ENCODE measurements at regions not wholly inside any gene's neighbourhood (a gene's known extent, or its start where the extent isn't known, plus 50 kb on each side); places are given as distances from the start of the nearest gene placed in this dataset.
A peak's percentile ranks its signal among the peaks of the same experiment; 100 is the strongest.
"Not testable (repeated sequence)": the region's sequence is repeated elsewhere in the genome, so short reads cannot be mapped to it uniquely, and the experiment has no call there.

GRCh38 chr9:108412755-108413154 lies 443.0 kb downstream of the ACTL7B start:
- Histone ChIP-seq H3K4me3 (no peak overlapping the region), H3K27ac (no peak overlapping the region)

GRCh38 chr9:108411632-108412031 lies 444.2 kb downstream of the ACTL7B start:
- no peak overlapping the region for H3K4me3 ChIP-seq
- H3K27ac ChIP-seq = no peak overlapping the region

- Histone ChIP-seq H3K4me3 (no peak overlapping the region), H3K27ac (no peak overlapping the region)
Observed at GRCh38 chr9:108410161-108410560, 445.6 kb downstream of the ACTL7B start.

GRCh38 chr9:108400297-108400696 lies 455.5 kb downstream of the ACTL7B start:
- H3K27ac ChIP-seq = no peak overlapping the region
- no peak overlapping the region for H3K4me3 ChIP-seq

GRCh38 chr9:108399851-108400250 lies 455.9 kb downstream of the ACTL7B start:
- H3K4me3 ChIP-seq = no peak overlapping the region
- H3K27ac ChIP-seq = no peak overlapping the region

GRCh38 chr9:108397286-108397685 lies 458.5 kb downstream of the ACTL7B start:
- H3K27ac ChIP-seq = no peak overlapping the region
- H3K4me3 ChIP-seq = no peak overlapping the region

GRCh38 chr9:108396611-108397010 lies 459.2 kb downstream of the ACTL7B start:
- H3K27ac ChIP-seq = no peak overlapping the region
- no peak overlapping the region for H3K4me3 ChIP-seq

GRCh38 chr9:108396193-108396592 lies 459.6 kb downstream of the ACTL7B start:
- Histone ChIP-seq H3K4me3 (no peak overlapping the region), H3K27ac (no peak overlapping the region)

- Histone ChIP-seq H3K4me3 (no peak overlapping the region), H3K27ac (no peak overlapping the region)
Observed at GRCh38 chr9:108395421-108395820, 460.4 kb downstream of the ACTL7B start.

- no peak overlapping the region for H3K4me3 ChIP-seq
- H3K27ac ChIP-seq = no peak overlapping the region
Observed at GRCh38 chr9:108394726-108395125, 461.1 kb downstream of the ACTL7B start.

- not testable (repeated sequence) for H3K4me3 ChIP-seq, H3K27ac ChIP-seq
Observed at GRCh38 chr9:108393481-108394001, 462.2 kb downstream of the ACTL7B start.

- no peak overlapping the region for H3K27ac ChIP-seq
- no peak overlapping the region for H3K4me3 ChIP-seq
Observed at GRCh38 chr9:108392877-108393276, 462.9 kb downstream of the ACTL7B start.

GRCh38 chr9:108389056-108389455 lies 466.7 kb downstream of the ACTL7B start:
- H3K27ac ChIP-seq = no peak overlapping the region
- H3K4me3 ChIP-seq = no peak overlapping the region

- Histone ChIP-seq H3K4me3 (no peak overlapping the region), H3K27ac (peak overlapping the region in 1 of 21 experiments; percentile 37)
Observed at GRCh38 chr9:108386859-108387384, 468.9 kb downstream of the ACTL7B start.

- H3K27ac ChIP-seq = no peak overlapping the region
- H3K4me3 ChIP-seq = no peak overlapping the region
Observed at GRCh38 chr9:108386032-108386431, 469.8 kb downstream of the ACTL7B start.

- Histone ChIP-seq H3K4me3 (no peak overlapping the region), H3K27ac (no peak overlapping the region)
Observed at GRCh38 chr9:108383796-108384195, 472.0 kb downstream of the ACTL7B start.

GRCh38 chr9:108382310-108382709 lies 473.5 kb downstream of the ACTL7B start:
- H3K4me3 ChIP-seq = no peak overlapping the region
- H3K27ac ChIP-seq = no peak overlapping the region

- Histone ChIP-seq H3K27ac (no peak overlapping the region), H3K4me3 (no peak overlapping the region)
Observed at GRCh38 chr9:108377881-108378280, 477.9 kb downstream of the ACTL7B start.

GRCh38 chr9:108377382-108377781 lies 478.4 kb downstream of the ACTL7B start:
- Histone ChIP-seq H3K4me3 (no peak overlapping the region), H3K27ac (no peak overlapping the region)

- H3K4me3 ChIP-seq = no peak overlapping the region
- no peak overlapping the region for H3K27ac ChIP-seq
Observed at GRCh38 chr9:108376140-108376539, 479.6 kb downstream of the ACTL7B start.

GRCh38 chr9:108374626-108375025 lies 481.2 kb downstream of the ACTL7B start:
- H3K27ac ChIP-seq = no peak overlapping the region
- H3K4me3 ChIP-seq = no peak overlapping the region

- Histone ChIP-seq H3K4me3 (no peak overlapping the region), H3K27ac (no peak overlapping the region)
Observed at GRCh38 chr9:108367188-108367587, 488.6 kb downstream of the ACTL7B start.

Data from skin epidermis (tissue), 12 donors.